ENCODE measurements at regions not wholly inside any gene's neighbourhood (a gene's known extent, or its start where the extent isn't known, plus 50 kb on each side); places are given as distances from the start of the nearest gene placed in this dataset.

- TF ChIP-seq, protein P1, sequence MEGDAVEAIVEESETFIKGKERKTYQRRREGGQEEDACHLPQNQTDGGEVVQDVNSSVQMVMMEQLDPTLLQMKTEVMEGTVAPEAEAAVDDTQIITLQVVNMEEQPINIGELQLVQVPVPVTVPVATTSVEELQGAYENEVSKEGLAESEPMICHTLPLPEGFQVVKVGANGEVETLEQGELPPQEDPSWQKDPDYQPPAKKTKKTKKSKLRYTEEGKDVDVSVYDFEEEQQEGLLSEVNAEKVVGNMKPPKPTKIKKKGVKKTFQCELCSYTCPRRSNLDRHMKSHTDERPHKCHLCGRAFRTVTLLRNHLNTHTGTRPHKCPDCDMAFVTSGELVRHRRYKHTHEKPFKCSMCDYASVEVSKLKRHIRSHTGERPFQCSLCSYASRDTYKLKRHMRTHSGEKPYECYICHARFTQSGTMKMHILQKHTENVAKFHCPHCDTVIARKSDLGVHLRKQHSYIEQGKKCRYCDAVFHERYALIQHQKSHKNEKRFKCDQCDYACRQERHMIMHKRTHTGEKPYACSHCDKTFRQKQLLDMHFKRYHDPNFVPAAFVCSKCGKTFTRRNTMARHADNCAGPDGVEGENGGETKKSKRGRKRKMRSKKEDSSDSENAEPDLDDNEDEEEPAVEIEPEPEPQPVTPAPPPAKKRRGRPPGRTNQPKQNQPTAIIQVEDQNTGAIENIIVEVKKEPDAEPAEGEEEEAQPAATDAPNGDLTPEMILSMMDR (IDR thresholded peaks at IDR 0.05; ENCODE audit: control insufficient read depth, extremely low read depth, insufficient read depth) = no peak
- H3K4me3 ChIP-seq (ENCODE audit: low read depth, low read length) = no peak overlapping the region
Measured at GRCh38 chr2:5026571-5027234, 665.5 kb upstream of the SOX11 start.

DNA sequence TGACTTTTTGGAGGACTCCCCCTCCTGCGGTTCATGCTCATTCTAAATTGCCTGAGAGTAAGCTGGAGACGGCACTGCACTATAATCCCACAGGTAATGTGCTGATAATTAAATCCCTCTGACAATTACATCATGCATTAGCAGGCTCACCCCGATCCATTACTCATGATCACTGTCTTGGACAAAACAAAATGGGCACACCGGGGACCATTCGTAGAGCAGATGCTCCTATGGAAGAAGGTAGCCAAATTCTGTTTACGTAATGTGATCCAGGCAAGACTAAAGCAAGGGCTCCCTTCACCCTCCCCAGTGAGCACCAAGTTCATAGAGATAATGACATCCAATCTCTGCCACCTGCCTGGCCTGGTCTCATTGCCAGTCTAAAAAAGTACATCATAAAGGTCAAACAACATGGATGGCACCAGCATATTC is 657.1 kb upstream of the SOX11 start:
- TF ChIP-seq, protein P1 (IDR thresholded peaks at IDR 0.05; ENCODE audit: control insufficient read depth, extremely low read depth, insufficient read depth) = no peak
- no peak overlapping the region for H3K4me3 ChIP-seq (ENCODE audit: low read depth, low read length)
- DNase-seq (ENCODE audit: low read depth) = no peak

More at GRCh38 chr2:5026571-5027234, 665.5 kb upstream of the SOX11 start:
- DNase-seq (ENCODE audit: low read depth) = no peak

DNA sequence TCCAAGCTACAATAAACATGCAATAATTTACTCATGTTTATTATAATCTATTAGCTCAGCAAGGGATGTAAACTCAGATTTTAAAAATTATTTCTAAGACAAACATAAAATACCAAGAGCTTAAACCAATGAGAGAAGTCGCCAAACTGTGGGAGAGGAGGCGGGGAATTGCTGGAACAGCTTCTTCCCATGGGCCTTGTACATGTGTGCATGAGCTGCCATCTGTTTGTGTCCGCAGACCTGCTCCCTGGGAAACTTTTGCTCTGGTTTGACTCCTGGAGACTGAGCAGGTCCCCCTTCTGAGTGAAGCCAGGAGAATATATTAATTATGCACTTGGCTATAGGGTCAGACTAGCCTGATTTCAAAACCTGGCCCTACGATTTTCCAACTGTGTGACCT is 655.9 kb upstream of the SOX11 start:
- TF ChIP-seq, protein P1 (IDR thresholded peaks at IDR 0.05; ENCODE audit: control insufficient read depth, extremely low read depth, insufficient read depth) = no peak
- no peak for DNase-seq (ENCODE audit: low read depth)

DNA sequence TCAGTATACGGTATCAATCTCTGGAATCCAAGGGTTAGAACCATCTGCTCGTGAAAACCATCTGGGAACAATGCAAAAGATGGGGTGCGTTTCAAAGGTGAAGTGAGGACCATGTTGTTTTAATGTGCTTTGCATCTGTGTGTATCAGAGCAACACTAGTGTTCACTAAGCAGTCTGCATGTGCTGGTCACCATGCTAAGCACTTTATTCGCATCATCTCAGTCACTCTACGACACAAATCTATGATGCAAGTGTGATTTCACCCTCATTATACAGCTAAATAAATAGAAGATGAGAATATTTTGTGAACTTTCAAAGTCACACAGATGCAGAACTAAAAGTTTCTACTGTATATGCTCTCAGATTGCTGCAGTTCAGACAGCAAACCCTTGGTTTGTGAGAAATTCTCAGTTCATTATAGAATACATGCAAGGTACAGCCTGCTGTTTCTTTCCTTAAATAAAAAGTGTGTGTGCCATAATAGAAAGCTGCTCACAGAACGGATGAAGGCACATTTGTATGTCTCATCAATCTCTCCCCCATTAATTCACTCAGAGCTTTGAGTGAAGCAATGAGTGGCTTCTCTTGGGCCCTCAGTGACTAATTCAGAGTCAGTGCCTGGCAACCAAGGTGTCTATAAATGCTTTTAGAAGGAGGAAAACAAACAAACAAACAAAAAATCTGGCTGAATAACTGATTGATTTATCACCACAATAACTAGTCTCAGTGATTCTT is 652.8 kb upstream of the SOX11 start:
- TF ChIP-seq, protein P1 (IDR thresholded peaks at IDR 0.05; ENCODE audit: control insufficient read depth, extremely low read depth, insufficient read depth) = no peak
- no peak for DNase-seq (ENCODE audit: low read depth)
- no peak overlapping the region for H3K4me3 ChIP-seq (ENCODE audit: low read depth, low read length)

More for the DNA sequence above, 655.9 kb upstream of the SOX11 start:
- H3K4me3 ChIP-seq (ENCODE audit: low read depth, low read length) = no peak overlapping the region

GRCh38 chr2:5040571-5040970 is 651.6 kb upstream of the SOX11 start:
- DNase-seq (ENCODE audit: low read depth) = no peak
- H3K4me3 ChIP-seq (ENCODE audit: low read depth, low read length) = no peak overlapping the region
- TF ChIP-seq, protein P1 (IDR thresholded peaks at IDR 0.05; ENCODE audit: control insufficient read depth, extremely low read depth, insufficient read depth) = no peak

DNA sequence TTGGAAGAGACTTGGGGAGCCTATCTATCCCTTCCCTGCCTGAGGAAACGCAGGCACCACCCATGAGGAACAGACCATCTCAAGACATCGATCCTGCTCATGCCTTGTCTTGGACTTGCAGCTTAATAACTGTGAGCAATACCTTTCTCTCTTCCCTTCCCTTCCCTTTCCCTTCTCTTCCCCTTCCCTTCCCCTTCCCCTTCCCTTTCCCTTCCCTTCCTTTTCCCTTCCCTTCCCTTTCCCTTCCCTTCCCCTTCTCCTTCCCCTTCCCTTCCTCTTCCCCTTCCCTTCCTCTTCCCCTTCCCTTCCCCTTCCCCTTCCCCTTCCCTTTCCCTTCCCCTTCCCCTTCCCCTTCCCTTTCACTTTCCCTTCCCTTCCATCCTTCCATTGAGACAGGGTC is 650.7 kb upstream of the SOX11 start:
- no peak for DNase-seq (ENCODE audit: low read depth)
- H3K4me3 ChIP-seq (ENCODE audit: low read depth, low read length) = no peak overlapping the region
- TF ChIP-seq, protein P1 (IDR thresholded peaks at IDR 0.05; ENCODE audit: control insufficient read depth, extremely low read depth, insufficient read depth) = no peak
